IMR-90 (cell line): ENCODE measurements at regions not wholly inside any gene's neighbourhood (a gene's known extent, or its start where the extent isn't known, plus 50 kb on each side); places are given as distances from the start of the nearest gene placed in this dataset.

ENCODE experiments used
- ATAC-seq: fragments of 200-7000 bp; cut with Tn5 transposase; 2 replicates; pipeline ENCODE4 v1.9.1; 2020; ENCODE audit warnings: low read depth, mild to moderate bottlenecking, moderate library complexity
- BruUV-seq: library from RNA; stranded (reverse); fragments of 400-500 nt; replicated peaks from 2 replicates; lab custom pipeline; 2021; lab: Mats Ljungman, UMichigan
- CTCF ChIA-PET: fragments of 300-600 bp; formaldehyde crosslinking; extraction: SDS; loops from one replicate; lab custom pipeline; 2021; ENCODE audit warnings: antibody characterized with exemption; lab: Yijun Ruan, JAX
- POLR2A ChIA-PET: fragments of 300-600 bp; sonication (Branson Sonifier 250); formaldehyde crosslinking; loops from one replicate; lab custom pipeline; 2022; ENCODE audit warnings: antibody characterized with exemption; ENCODE audit not compliant: unreplicated experiment; lab: Charles Lee
- DNase-seq: peaks from one replicate; pipeline ENCODE4 v3.0.0; 2013
- H2AFZ ChIP-seq: replicated peaks from 2 replicates; pipeline ENCODE3; 2013; ENCODE audit warnings: low read length, mild to moderate bottlenecking; ENCODE audit not compliant: poor library complexity
- H2AK5ac ChIP-seq: 2 replicates; pipeline ENCODE4 v1.6.1; 2013; ENCODE audit warnings: low read depth, low read length, inconsistent platforms
- H2AK9ac ChIP-seq: replicated peaks from 2 replicates; pipeline ENCODE3; 2013; ENCODE audit warnings: mild to moderate bottlenecking, low read depth, low read length, moderate library complexity; ENCODE audit not compliant: poor library complexity
- H2BK120ac ChIP-seq: 2 replicates; pipeline ENCODE4 v1.6.1; 2013; ENCODE audit warnings: low read depth, low read length, inconsistent platforms
- H2BK15ac ChIP-seq: 3 replicates; pipeline ENCODE4 v1.6.1; 2013; ENCODE audit warnings: low read depth, low read length, inconsistent platforms
- H2BK20ac ChIP-seq: 2 replicates; pipeline ENCODE4 v1.6.1; 2013; ENCODE audit warnings: low read depth, mild to moderate bottlenecking, inconsistent platforms, low read length, moderate library complexity
- H2BK5ac ChIP-seq: 2 replicates; pipeline ENCODE4 v1.6.1; 2013; ENCODE audit warnings: mild to moderate bottlenecking, low read depth, low read length, inconsistent platforms; ENCODE audit not compliant: poor library complexity, severe bottlenecking
- H3K14ac ChIP-seq: replicated peaks from 2 replicates; pipeline ENCODE4 v1.6.1; 2013; ENCODE audit warnings: low read depth, low read length, inconsistent platforms
- H3K18ac ChIP-seq: 2 replicates; pipeline ENCODE4 v1.6.1; 2013; ENCODE audit warnings: low read depth, low read length, control low read depth
- H3K23ac ChIP-seq: 2 replicates; pipeline ENCODE4 v1.6.1; 2013; ENCODE audit warnings: low read depth, low read length, inconsistent platforms
- H3K27ac ChIP-seq: 2 replicates; pipeline ENCODE4 v1.5.1; 2013; ENCODE audit warnings: mild to moderate bottlenecking, control low read depth, low read length; ENCODE audit not compliant: insufficient read depth
- H3K27me3 ChIP-seq: 2 replicates; pipeline ENCODE4 v1.6.1; 2013; ENCODE audit warnings: low read length; ENCODE audit not compliant: control insufficient read depth, insufficient read depth
- H3K36me3 ChIP-seq: 2 replicates; pipeline ENCODE4 v1.6.1; 2013; ENCODE audit warnings: low read length, mixed read lengths; ENCODE audit not compliant: control insufficient read depth, insufficient read depth
- H3K4ac ChIP-seq: 2 replicates; pipeline ENCODE4 v1.6.1; 2013; ENCODE audit warnings: low read depth, low read length, inconsistent platforms
- H3K4me1 ChIP-seq: 2 replicates; pipeline ENCODE4 v1.6.1; 2013; ENCODE audit warnings: low read length, mixed read lengths; ENCODE audit not compliant: control insufficient read depth, insufficient read depth
- H3K4me2 ChIP-seq: 2 replicates; pipeline ENCODE4 v1.6.1; 2013; ENCODE audit warnings: low read depth, mild to moderate bottlenecking, control low read depth, low read length, moderate library complexity
- H3K4me3 ChIP-seq: 2 replicates; pipeline ENCODE4 v1.5.1; 2013; ENCODE audit warnings: low read depth, mild to moderate bottlenecking, control low read depth, low read length, moderate library complexity; ENCODE audit not compliant: insufficient read depth
- H3K56ac ChIP-seq: 2 replicates; pipeline ENCODE4 v1.6.1; 2013; ENCODE audit warnings: low read length, inconsistent platforms; ENCODE audit not compliant: insufficient read depth; ENCODE audit errors: extremely low read depth
- H3K79me1 ChIP-seq, 2 experiments: 2 replicates each; pipeline ENCODE4 v1.6.1; 2013; ENCODE audit warnings: low read length in 2 of 2, inconsistent platforms in 1 of 2, low read depth in 1 of 2
- H3K9ac ChIP-seq: 2 replicates; pipeline ENCODE4 v1.6.1; 2013; ENCODE audit warnings: low read depth, low read length, control low read depth
- H3K9me1 ChIP-seq: 2 replicates; pipeline ENCODE4 v1.6.1; 2013; ENCODE audit warnings: low read length, inconsistent platforms; ENCODE audit not compliant: insufficient read depth
- H3K9me3 ChIP-seq: 2 replicates; pipeline ENCODE4 v1.6.1; 2013; ENCODE audit warnings: low read length; ENCODE audit not compliant: control insufficient read depth, insufficient read depth
- H4K20me1 ChIP-seq: 2 replicates; pipeline ENCODE4 v1.6.1; 2013; ENCODE audit warnings: low read length, inconsistent platforms; ENCODE audit not compliant: insufficient read depth
- H4K5ac ChIP-seq: 2 replicates; pipeline ENCODE4 v1.6.1; 2013; ENCODE audit warnings: mild to moderate bottlenecking, low read depth, low read length, control low read depth
- H4K8ac ChIP-seq, 2 experiments: 2 replicates each; pipeline ENCODE4 v1.6.1; 2013; ENCODE audit warnings: low read depth in 2 of 2, low read length in 2 of 2, control low read depth in 1 of 2, inconsistent platforms in 1 of 2
- H4K91ac ChIP-seq: 2 replicates; pipeline ENCODE4 v1.6.1; 2013; ENCODE audit warnings: low read depth, low read length, inconsistent platforms; ENCODE audit not compliant: insufficient read depth
- BHLHE40 ChIP-seq: fragments of 150-350 bp; IDR thresholded peaks from 2 replicates; pipeline ENCODE4 v1.6.1; 2016; ENCODE audit warnings: mild to moderate bottlenecking, low read depth, low read length
- CEBPB ChIP-seq: IDR thresholded peaks from 2 replicates; pipeline ENCODE4 v1.6.1; 2012; ENCODE audit warnings: low read depth, low read length, improper control_type of control experiment
- FOS ChIP-seq: fragments of 150-350 bp; IDR thresholded peaks from 2 replicates; pipeline ENCODE4 v1.6.1; 2016; ENCODE audit warnings: low read depth, low read length
- MAZ ChIP-seq: IDR thresholded peaks from 2 replicates; pipeline ENCODE4 v1.6.1; 2012; ENCODE audit warnings: low read depth, mild to moderate bottlenecking, low read length, improper control_type of control experiment, moderate library complexity, borderline replicate concordance
- MXI1 ChIP-seq: IDR thresholded peaks from 2 replicates; pipeline ENCODE4 v1.6.1; 2012; ENCODE audit warnings: low read depth, mild to moderate bottlenecking, low read length, moderate library complexity, borderline replicate concordance
- NFE2L2 ChIP-seq: fragments of 150-350 bp; IDR thresholded peaks from 2 replicates; pipeline ENCODE4 v1.6.1; 2016; ENCODE audit warnings: low read depth, mild to moderate bottlenecking, low read length
- RAD21 ChIP-seq: IDR thresholded peaks from 2 replicates; pipeline ENCODE4 v1.6.1; 2012; ENCODE audit warnings: low read length, improper control_type of control experiment
- RFX5 ChIP-seq: IDR thresholded peaks from 2 replicates; pipeline ENCODE4 v1.8.0; 2012; ENCODE audit warnings: low read depth, mild to moderate bottlenecking, low read length, moderate library complexity
- SMC3 ChIP-seq: fragments of 150-350 bp; IDR thresholded peaks from 2 replicates; pipeline ENCODE4 v1.6.1; 2016; ENCODE audit warnings: low read depth, mild to moderate bottlenecking, antibody characterized with exemption, low read length, moderate library complexity
- WGBS, 2 experiments: methylation state at CpG; one replicate each; pipeline versions ENCODE4 v1.1.5 to v1.1.7; 2013; ENCODE audit warnings: missing lambda C conversion rate in 2 of 2; ENCODE audit not compliant: insufficient read length in 1 of 2; ENCODE audit errors: extremely low coverage in 2 of 2; 5-methylcytosine and 5-hydroxymethylcytosine counted together
- dilution Hi-C: fragments of 300-500 bp; cut with HindIII; formaldehyde crosslinking; loops from one replicate; pipeline ENCODE4 v1.14.3; 2018; ENCODE audit warnings: low sequenced_read_pairs; ENCODE audit not compliant: unreplicated experiment
- in situ Hi-C: fragments of 300-500 bp; cut with MboI; formaldehyde crosslinking; loops from 3 replicates; pipeline ENCODE4 v1.14.3; 2019; ENCODE audit warnings: low sequenced_read_pairs, inconsistent platforms, mixed read lengths
- intact Hi-C: fragments of 100-400 bp; cut with micrococcal nuclease; formaldehyde crosslinking; loops from 2 replicates; pipeline ENCODE4 v1.10.0; 2022
- TF ChIP-seq, protein P1 (sequence below): fragments of 150-350 bp; IDR thresholded peaks from 2 replicates; pipeline ENCODE4 v1.6.1; 2016; ENCODE audit warnings: low read depth, mild to moderate bottlenecking, low read length, moderate library complexity, borderline replicate concordance

DNA sequence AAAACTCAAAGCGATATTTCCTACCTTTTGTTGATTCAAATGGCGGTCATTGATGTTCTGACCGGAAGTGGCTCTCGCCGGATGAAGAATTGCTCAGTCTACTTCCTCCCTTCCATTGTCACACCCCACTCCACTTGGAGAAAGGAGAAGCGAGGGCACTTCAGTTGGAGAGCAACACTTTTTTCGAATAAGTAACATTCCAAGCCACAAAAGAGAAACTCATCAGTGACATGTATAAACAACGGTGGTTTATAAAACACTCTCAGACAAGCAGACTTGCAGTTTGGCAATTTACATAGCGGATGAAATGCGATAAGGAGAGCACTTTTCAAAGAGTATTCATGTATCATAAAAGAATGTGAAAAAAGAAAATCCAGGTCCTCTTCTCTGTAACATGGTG is 919.1 kb downstream of the MCTP2 start:
- ATAC-seq = no peak

More for the DNA sequence above, 919.1 kb downstream of the MCTP2 start:
- ChIA-PET POLR2A (no interaction called here), CTCF (no interaction called here)
- no peak overlapping the region for H2AFZ ChIP-seq
- H2AK5ac ChIP-seq = no peak overlapping the region
- H3K9me1 ChIP-seq = no peaks in the 10 kb centered on the region
- no peak overlapping the region for H3K14ac ChIP-seq
- H4K8ac ChIP-seq = no peak overlapping the region
- BruUV-seq = no TSS peak
- H2BK15ac ChIP-seq = no peak overlapping the region
- no peaks in the 10 kb centered on the region for H3K36me3 ChIP-seq
- H3K4me3 ChIP-seq = no peak overlapping the region
- H3K4ac ChIP-seq = no peak overlapping the region
- H3K9me3 ChIP-seq = no peaks in the 10 kb centered on the region
- H3K79me1 ChIP-seq = no peaks in the 10 kb centered on the region
- no peak overlapping the region for H3K27ac ChIP-seq
- H4K5ac ChIP-seq = no peak overlapping the region
- no peak overlapping the region for H3K18ac ChIP-seq
- dilution Hi-C loops (no loop called here), in situ Hi-C loops (no loop called here), intact Hi-C loops (no loop called here)
- WGBS, 2 experiments = no CpG with 5 or more reads among the region's 10 CpGs
- TF ChIP-seq NFE2L2 = no peak
- no peak for TF ChIP-seq CEBPB
- no peak for TF ChIP-seq RAD21
- TF ChIP-seq, protein P1, sequence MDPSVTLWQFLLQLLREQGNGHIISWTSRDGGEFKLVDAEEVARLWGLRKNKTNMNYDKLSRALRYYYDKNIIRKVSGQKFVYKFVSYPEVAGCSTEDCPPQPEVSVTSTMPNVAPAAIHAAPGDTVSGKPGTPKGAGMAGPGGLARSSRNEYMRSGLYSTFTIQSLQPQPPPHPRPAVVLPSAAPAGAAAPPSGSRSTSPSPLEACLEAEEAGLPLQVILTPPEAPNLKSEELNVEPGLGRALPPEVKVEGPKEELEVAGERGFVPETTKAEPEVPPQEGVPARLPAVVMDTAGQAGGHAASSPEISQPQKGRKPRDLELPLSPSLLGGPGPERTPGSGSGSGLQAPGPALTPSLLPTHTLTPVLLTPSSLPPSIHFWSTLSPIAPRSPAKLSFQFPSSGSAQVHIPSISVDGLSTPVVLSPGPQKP = no peak
- TF ChIP-seq MAZ = no peak
- no peak for TF ChIP-seq FOS
- TF ChIP-seq SMC3 = no peak
- TF ChIP-seq RFX5 = no peak
- TF ChIP-seq MXI1 = no peak
- no peak for TF ChIP-seq BHLHE40
- no peak overlapping the region for H3K4me2 ChIP-seq
- H4K20me1 ChIP-seq = no peaks in the 10 kb centered on the region
- H3K56ac ChIP-seq = no peak overlapping the region
- H2AK9ac ChIP-seq = no peak overlapping the region
- no peak overlapping the region for H2BK20ac ChIP-seq
- no peaks in the 10 kb centered on the region for H3K4me1 ChIP-seq
- no peak for DNase-seq
- no peak overlapping the region for H3K23ac ChIP-seq
- no peaks in the 10 kb centered on the region for H3K27me3 ChIP-seq
- H4K91ac ChIP-seq = no peak overlapping the region
- no peak overlapping the region for H3K9ac ChIP-seq
- H2BK120ac ChIP-seq = no peak overlapping the region
- no peak overlapping the region for H2BK5ac ChIP-seq
